Aorta (tissue), 5 donors: ENCODE measurements at regions not wholly inside any gene's neighbourhood (a gene's known extent, or its start where the extent isn't known, plus 50 kb on each side); places are given as distances from the start of the nearest gene placed in this dataset.

Experiments
- ATAC-seq: fragments of 200-7000 bp; cut with Tn5 transposase; one replicate; pipeline ENCODE4 v1.9.1; 2022; ENCODE audit warnings: moderate library complexity; ENCODE audit not compliant: low FRiP score
- DNase-seq, 2 donors: peaks; one replicate each; pipeline ENCODE4 v3.0.0-alpha.2; 2020
- H3K27ac ChIP-seq, 2 donors: one replicate each; pipeline ENCODE4 v1.5.1; 2013; ENCODE audit warnings: low read length in 2 of 2, mild to moderate bottlenecking in 2 of 2, moderate library complexity in 2 of 2, control low read depth in 1 of 2, inconsistent platforms in 1 of 2, low read depth in 1 of 2
- H3K27me3 ChIP-seq, 2 donors: one replicate each; pipeline ENCODE4 v1.6.1; 2013; ENCODE audit warnings: control low read depth in 1 of 2, low read length in 1 of 2, mild to moderate bottlenecking in 1 of 2, moderate library complexity in 1 of 2; ENCODE audit not compliant: insufficient read depth in 2 of 2, control insufficient read depth in 1 of 2
- H3K36me3 ChIP-seq, 2 donors: one replicate each; pipeline ENCODE4 v1.6.1; 2013; ENCODE audit warnings: control low read depth in 1 of 2, low read length in 1 of 2, mild to moderate bottlenecking in 1 of 2; ENCODE audit not compliant: insufficient read depth in 2 of 2, control insufficient read depth in 1 of 2
- H3K4me1 ChIP-seq, 2 donors: one replicate each; pipeline ENCODE4 v1.6.1; 2013; ENCODE audit warnings: low read length in 2 of 2, control low read depth in 1 of 2, mild to moderate bottlenecking in 1 of 2, moderate library complexity in 1 of 2; ENCODE audit not compliant: insufficient read depth in 2 of 2, control insufficient read depth in 1 of 2
- H3K4me3 ChIP-seq, 2 donors: one replicate each; pipeline ENCODE4 v1.5.1; 2013; ENCODE audit warnings: low read length in 2 of 2, control low read depth in 1 of 2, mild to moderate bottlenecking in 1 of 2
- H3K9me3 ChIP-seq: one replicate; pipeline ENCODE4 v1.6.1; 2013; ENCODE audit warnings: mild to moderate bottlenecking, low read length; ENCODE audit not compliant: control insufficient read depth
- WGBS, 2 donors: extraction: QIAGEN DNeasy Blood & Tissue Kit; methylation state at CpG; one replicate each; pipeline ENCODE4 v1.1.7; 2013; 5-methylcytosine and 5-hydroxymethylcytosine counted together
- intact Hi-C, 2 donors: fragments of 100-400 bp; cut with DNase I; formaldehyde crosslinking; loops; one replicate each; pipeline versions ENCODE4 v1.14.2 to v1.15.0; 2022
- donor health status: healthy with polysubstance abuse.
- donor health status: Bipolar disorder and iron deficiency.
- donor health status: DM: no; HTN: no; CAD: no.
- donor health status: DM: no; HTN: no; CAD: no.
- donor health status: DM: yes; HTN: yes; CAD: no.

- Histone ChIP-seq H3K4me3 (no peak overlapping the region), H3K36me3 (no peaks in the 10 kb centered on the region), H3K9me3 (no peaks in the 10 kb centered on the region), H3K4me1 (peaks cover 0 to 1% of the 10 kb centered on the region in 2 donors), H3K27ac (no peak overlapping the region), H3K27me3 (no peaks in the 10 kb centered on the region)
- ATAC-seq: no peak
- intact Hi-C loops: no loop called here
- WGBS, 2 donors: 78 to 94% methylated on average over 1 of the region's 1 CpG
- DNase-seq: no peak
These were observed 166.5 kb upstream of the NECTIN3 start for GRCh38 chr3:110905121-110905520.

DNA sequence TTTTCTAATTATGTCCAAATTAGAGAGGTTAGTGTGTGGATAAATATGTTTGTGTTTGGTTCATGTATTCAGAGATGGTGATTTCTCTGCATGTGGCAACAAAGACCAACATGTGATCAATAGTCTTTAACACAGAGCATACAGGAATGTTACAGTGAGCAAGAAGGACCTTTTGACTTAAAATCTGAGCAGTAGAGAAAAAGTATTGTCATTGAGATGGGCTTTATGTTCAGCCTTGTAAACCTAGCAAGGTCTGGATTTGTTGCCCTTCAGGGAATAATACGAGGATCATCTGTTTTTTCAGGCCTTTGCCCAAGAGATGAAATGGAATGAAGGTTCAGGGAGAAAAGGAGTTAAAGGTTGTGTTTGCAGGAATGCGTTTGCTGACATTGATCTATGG, 161.8 kb upstream of the NECTIN3 start:
- DNase-seq: no peak
- no peaks in the 10 kb centered on the region for H3K36me3 ChIP-seq
- no peaks in the 10 kb centered on the region for H3K9me3 ChIP-seq
- H3K27me3 ChIP-seq: no peaks in the 10 kb centered on the region
- no peak overlapping the region for H3K27ac ChIP-seq
- no peak overlapping the region for H3K4me3 ChIP-seq
- 31 to 46% methylated on average over 2 of the region's 2 CpGs for WGBS, 2 donors
- ATAC-seq: no peak
- peaks cover 0 to 1% of the 10 kb centered on the region in 2 donors for H3K4me1 ChIP-seq
- intact Hi-C loops: no loop called here

GRCh38 chr3:110910346-110910955, 161.2 kb upstream of the NECTIN3 start:
- ATAC-seq: no peak
- WGBS, 2 donors: 29 to 36% methylated on average over 4 of the region's 4 CpGs
- no peak overlapping the region for H3K4me3 ChIP-seq

GRCh38 chr3:110918963-110919362, 152.7 kb upstream of the NECTIN3 start:
- Histone ChIP-seq H3K4me3 (no peak overlapping the region), H3K27me3 (no peaks in the 10 kb centered on the region), H3K9me3 (no peaks in the 10 kb centered on the region), H3K27ac (no peak overlapping the region), H3K36me3 (no peaks in the 10 kb centered on the region), H3K4me1 (no peaks in the 10 kb centered on the region)
- DNase-seq: no peak
- 87% methylated on average over 4 of the region's 4 CpGs for WGBS, 2 donors
- intact Hi-C loops: no loop called here
- no peak for ATAC-seq

More at GRCh38 chr3:110910346-110910955, 161.2 kb upstream of the NECTIN3 start:
- Histone ChIP-seq H3K27ac (no peak overlapping the region), H3K27me3 (no peaks in the 10 kb centered on the region), H3K9me3 (no peaks in the 10 kb centered on the region), H3K36me3 (no peaks in the 10 kb centered on the region), H3K4me1 (peaks cover 0 to 1% of the 10 kb centered on the region in 2 donors)
- no peak for DNase-seq
- intact Hi-C loops: no loop called here

- intact Hi-C loops: no loop called here
- Histone ChIP-seq H3K4me3 (no peak overlapping the region), H3K27me3 (no peaks in the 10 kb centered on the region), H3K4me1 (no peaks in the 10 kb centered on the region), H3K36me3 (no peaks in the 10 kb centered on the region), H3K9me3 (no peaks in the 10 kb centered on the region), H3K27ac (no peak overlapping the region)
- DNase-seq (no peak), ATAC-seq (no peak)
- WGBS, 2 donors: 55 to 59% methylated on average over 4 of the region's 4 CpGs
These were observed 145.8 kb upstream of the NECTIN3 start for GRCh38 chr3:110925798-110926197.

DNA sequence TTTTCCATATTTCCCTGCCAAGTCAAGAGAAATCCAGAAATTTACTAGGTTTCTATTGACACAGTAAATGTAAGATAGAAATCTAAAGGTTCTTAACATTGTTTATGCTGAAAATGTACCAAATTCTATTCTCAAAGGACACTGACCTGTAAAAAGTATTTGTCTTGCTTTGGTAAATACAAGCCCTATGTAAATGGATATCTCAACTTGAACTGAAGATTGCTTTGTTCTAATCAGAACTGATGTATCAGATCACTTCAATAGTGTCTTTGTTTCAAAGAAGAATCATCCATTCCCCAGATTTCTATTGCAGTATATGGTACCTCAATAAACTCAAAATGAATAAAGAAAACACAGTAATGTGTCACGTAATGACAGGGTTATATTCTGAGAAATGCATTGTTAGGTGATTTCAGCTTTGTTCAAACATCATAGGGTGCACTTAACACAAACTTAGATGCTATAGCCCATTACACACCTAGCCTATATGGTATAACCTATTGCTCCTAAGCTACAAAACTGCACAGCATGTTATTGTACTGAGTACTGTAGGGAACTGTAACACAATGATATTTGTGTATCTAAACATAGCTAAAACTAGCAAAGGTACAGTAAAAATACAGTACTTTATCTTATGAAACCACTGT, 143.5 kb upstream of the NECTIN3 start:
- Histone ChIP-seq H3K36me3 (no peaks in the 10 kb centered on the region), H3K27ac (no peak overlapping the region), H3K9me3 (no peaks in the 10 kb centered on the region), H3K4me3 (no peak overlapping the region), H3K4me1 (no peaks in the 10 kb centered on the region), H3K27me3 (no peaks in the 10 kb centered on the region)
- WGBS, 2 donors: 85 to 90% methylated on average over 1 of the region's 1 CpG
- intact Hi-C loops: no loop called here
- DNase-seq (no peak), ATAC-seq (no peak)

GRCh38 chr3:110929816-110930215, 141.8 kb upstream of the NECTIN3 start:
- H3K36me3 ChIP-seq: no peaks in the 10 kb centered on the region
- H3K27ac ChIP-seq: no peak overlapping the region
- H3K4me1 ChIP-seq: no peaks in the 10 kb centered on the region
- no peak for ATAC-seq
- H3K9me3 ChIP-seq: no peaks in the 10 kb centered on the region
- intact Hi-C loops: no loop called here
- no peaks in the 10 kb centered on the region for H3K27me3 ChIP-seq
- DNase-seq: no peak
- H3K4me3 ChIP-seq: no peak overlapping the region

- DNase-seq (peak in 1 of 2 donors; percentile 24), ATAC-seq (no peak)
- intact Hi-C loops: no loop called here
- Histone ChIP-seq H3K4me1 (no peaks in the 10 kb centered on the region), H3K9me3 (no peaks in the 10 kb centered on the region), H3K27me3 (no peaks in the 10 kb centered on the region), H3K27ac (no peak overlapping the region), H3K36me3 (no peaks in the 10 kb centered on the region), H3K4me3 (no peak overlapping the region)
- 24 to 34% methylated on average over 1 of the region's 1 CpG for WGBS, 2 donors
These were observed 139.0 kb upstream of the NECTIN3 start for GRCh38 chr3:110932567-110932966.

GRCh38 chr3:110933821-110934426, 137.7 kb upstream of the NECTIN3 start:
- H3K36me3 ChIP-seq: no peaks in the 10 kb centered on the region
- intact Hi-C loops: no loop called here
- no peaks in the 10 kb centered on the region for H3K27me3 ChIP-seq

More at GRCh38 chr3:110933821-110934426, 137.7 kb upstream of the NECTIN3 start:
- DNase-seq (no peak), ATAC-seq (no peak)
- WGBS, 2 donors: 69 to 73% methylated on average over 4 of the region's 4 CpGs
- Histone ChIP-seq H3K9me3 (no peaks in the 10 kb centered on the region), H3K4me3 (no peak overlapping the region), H3K4me1 (no peaks in the 10 kb centered on the region), H3K27ac (no peak overlapping the region)
